Suprapubic skin (tissue), 4 donors: ENCODE measurements at regions not wholly inside any gene's neighbourhood (a gene's known extent, or its start where the extent isn't known, plus 50 kb on each side); places are given as distances from the start of the nearest gene placed in this dataset.

Experiments
- CTCF ChIP-seq, 2 donors: fragments of 200-600 bp in 1 of 2; fragments of 450-650 bp in 1 of 2; sonication (generic) in 1 of 2; IDR thresholded peaks; one replicate each; pipeline ENCODE4 v1.5.1; 2016 to 2019; ENCODE audit warnings: antibody characterized with exemption in 2 of 2, mild to moderate bottlenecking in 1 of 2, moderate library complexity in 1 of 2
- EP300 ChIP-seq: sonication (generic); formaldehyde crosslinking; IDR thresholded peaks from one replicate; pipeline ENCODE4 v1.6.1; 2017; ENCODE audit warnings: antibody characterized with exemption
- POLR2A ChIP-seq, 2 donors: fragments of 450-650 bp; IDR thresholded peaks; one replicate each; pipeline ENCODE4 v1.6.1; 2017; ENCODE audit warnings: antibody characterized with exemption in 2 of 2, mild to moderate bottlenecking in 2 of 2, moderate library complexity in 2 of 2
- POLR2AphosphoS5 ChIP-seq, 3 donors: sonication (generic); formaldehyde crosslinking; IDR thresholded peaks; one replicate each; pipeline ENCODE4 v1.6.1; 2017; ENCODE audit warnings: antibody characterized with exemption in 3 of 3

DNA sequence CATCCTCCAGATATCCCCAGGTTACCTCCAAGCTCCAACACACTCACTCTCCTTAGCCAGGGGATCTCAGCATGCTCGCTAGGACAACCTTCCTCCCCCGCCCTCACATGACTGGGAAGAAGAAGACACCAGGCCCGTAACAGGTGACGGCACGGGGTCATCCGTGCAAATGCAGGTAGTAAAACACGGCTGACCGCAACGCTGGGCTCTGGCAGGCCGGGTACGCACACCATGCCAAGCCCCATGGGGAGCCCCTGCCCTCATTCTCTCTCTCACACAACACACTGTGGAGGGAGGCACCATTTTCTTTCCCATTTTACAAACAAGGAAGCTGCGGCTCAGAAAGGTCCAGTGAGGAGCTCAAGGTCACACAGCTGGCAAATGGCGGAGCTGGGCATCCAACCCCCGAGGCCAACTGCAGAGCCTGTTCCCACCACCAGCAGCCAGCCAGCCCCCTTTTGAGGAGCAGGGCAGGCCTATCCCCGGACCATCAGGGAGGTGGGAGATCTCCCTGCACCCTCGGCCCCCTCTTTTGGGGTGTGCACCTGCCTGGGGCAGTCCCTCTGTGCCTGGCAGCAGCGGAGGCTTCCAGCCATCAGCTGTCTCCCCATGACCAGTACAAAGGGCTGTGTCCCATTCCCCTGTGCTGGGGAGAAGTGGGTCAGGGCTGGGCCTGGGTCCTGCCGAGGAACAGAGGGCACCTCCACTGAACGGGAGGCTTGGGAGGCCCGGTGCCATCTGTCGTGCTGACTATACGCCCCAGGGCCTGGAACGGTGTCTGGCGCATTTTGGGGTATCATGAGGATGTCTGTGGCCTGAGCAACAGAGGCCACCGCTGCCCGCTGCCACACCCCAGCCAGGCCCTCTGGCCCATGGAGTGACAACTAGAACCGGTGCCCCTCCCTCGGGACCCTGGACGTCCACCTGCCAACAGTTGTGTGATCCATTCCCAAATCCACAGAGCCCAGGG lies 280.9 kb downstream of the CTTN start:
- TF ChIP-seq CTCF (IDR thresholded peaks at IDR 0.05) (no peak), POLR2A (IDR thresholded peaks at IDR 0.05) (no peak), POLR2AphosphoS5 (IDR thresholded peaks at IDR 0.05) (no peak), EP300 (no peak)
